Osteocyte (in vitro differentiated cells): ENCODE measurements at regions not wholly inside any gene's neighbourhood (a gene's known extent, or its start where the extent isn't known, plus 50 kb on each side); places are given as distances from the start of the nearest gene placed in this dataset.

Experiments used
- DNase-seq: peaks from one replicate; pipeline ENCODE4 v3.0.0; 2021; ENCODE audit warnings: mixed read lengths; ENCODE audit not compliant: unreplicated experiment; ENCODE audit errors: extremely low spot score
- H3K27ac Mint-ChIP-seq: one replicate; pipeline ENCODE4 v1.8.0; 2021; ENCODE audit warnings: mild to moderate bottlenecking, mixed read lengths; ENCODE audit not compliant: unreplicated experiment
- H3K27me3 Mint-ChIP-seq: one replicate; pipeline ENCODE4 v1.8.0; 2021; ENCODE audit warnings: mixed read lengths; ENCODE audit not compliant: unreplicated experiment
- H3K36me3 Mint-ChIP-seq: one replicate; pipeline ENCODE4 v1.8.0; 2021; ENCODE audit warnings: mixed read lengths; ENCODE audit not compliant: unreplicated experiment
- H3K4me1 Mint-ChIP-seq: one replicate; pipeline ENCODE4 v1.8.0; 2021; ENCODE audit warnings: mixed read lengths; ENCODE audit not compliant: unreplicated experiment
- H3K4me3 Mint-ChIP-seq: one replicate; pipeline ENCODE4 v1.8.0; 2021; ENCODE audit warnings: mild to moderate bottlenecking, moderate library complexity, mixed read lengths; ENCODE audit not compliant: unreplicated experiment
- H3K9me3 Mint-ChIP-seq: one replicate; pipeline ENCODE4 v1.8.0; 2021; ENCODE audit warnings: mixed read lengths; ENCODE audit not compliant: unreplicated experiment
- CTCF ChIP-seq: fragments of 200-600 bp; sonication (generic); IDR thresholded peaks from 2 replicates; pipeline ENCODE4 v1.5.0; 2021; ENCODE audit warnings: antibody characterized with exemption, mild to moderate bottlenecking, moderate library complexity

- no peaks in the 10 kb centered on the region for H3K36me3 Mint-ChIP-seq
- no peaks in the 10 kb centered on the region for H3K9me3 Mint-ChIP-seq
- no peak overlapping the region for H3K27ac Mint-ChIP-seq
- no peak for TF ChIP-seq CTCF
- H3K4me1 Mint-ChIP-seq: no peaks in the 10 kb centered on the region
- no peak for DNase-seq
- no peaks in the 10 kb centered on the region for H3K27me3 Mint-ChIP-seq
- no peak overlapping the region for H3K4me3 Mint-ChIP-seq
Measured at GRCh38 chr20:52349806-52350205, 158.2 kb upstream of the ZFP64 start.

- DNase-seq: no peak
- H3K27ac Mint-ChIP-seq: no peak overlapping the region
- H3K4me1 Mint-ChIP-seq: no peaks in the 10 kb centered on the region
- no peaks in the 10 kb centered on the region for H3K9me3 Mint-ChIP-seq
- no peak for TF ChIP-seq CTCF
- H3K27me3 Mint-ChIP-seq: no peaks in the 10 kb centered on the region
- no peaks in the 10 kb centered on the region for H3K36me3 Mint-ChIP-seq
- no peak overlapping the region for H3K4me3 Mint-ChIP-seq
Measured at GRCh38 chr20:52348434-52348833, 156.9 kb upstream of the ZFP64 start.

GRCh38 chr20:52346797-52347196 lies 155.2 kb upstream of the ZFP64 start:
- H3K4me3 Mint-ChIP-seq: no peak overlapping the region
- H3K27me3 Mint-ChIP-seq: no peaks in the 10 kb centered on the region
- no peaks in the 10 kb centered on the region for H3K9me3 Mint-ChIP-seq
- no peaks in the 10 kb centered on the region for H3K36me3 Mint-ChIP-seq
- TF ChIP-seq CTCF: no peak
- no peak overlapping the region for H3K27ac Mint-ChIP-seq
- H3K4me1 Mint-ChIP-seq: no peaks in the 10 kb centered on the region
- DNase-seq: no peak

GRCh38 chr20:52342913-52343312 lies 151.3 kb upstream of the ZFP64 start:
- no peaks in the 10 kb centered on the region for H3K27me3 Mint-ChIP-seq
- H3K4me3 Mint-ChIP-seq: no peak overlapping the region
- no peaks in the 10 kb centered on the region for H3K4me1 Mint-ChIP-seq
- H3K36me3 Mint-ChIP-seq: no peaks in the 10 kb centered on the region
- no peaks in the 10 kb centered on the region for H3K9me3 Mint-ChIP-seq
- no peak for TF ChIP-seq CTCF
- H3K27ac Mint-ChIP-seq: no peak overlapping the region
- no peak for DNase-seq

GRCh38 chr20:52340036-52340634 lies 148.6 kb upstream of the ZFP64 start:
- Mint-ChIP-seq H3K4me1 (no peaks in the 10 kb centered on the region), H3K27me3 (no peaks in the 10 kb centered on the region), H3K27ac (no peak overlapping the region), H3K4me3 (no peak overlapping the region), H3K9me3 (no peaks in the 10 kb centered on the region), H3K36me3 (no peaks in the 10 kb centered on the region)
- DNase-seq: no peak
- TF ChIP-seq CTCF: no peak
